ENCODE measurements at regions not wholly inside any gene's neighbourhood (a gene's known extent, or its start where the extent isn't known, plus 50 kb on each side); places are given as distances from the start of the nearest gene placed in this dataset.
A peak's percentile ranks its signal among the peaks of the same experiment; 100 is the strongest.

GRCh38 chr5:56449071-56449640, 216.0 kb upstream of the ANKRD55 start:
- TF ChIP-seq CTCF (IDR thresholded peaks at IDR 0.05): no peak
- intact Hi-C loops (cut with DNase I): no loop called here
- no peak for FAIRE-seq
- no peak overlapping the region for H3K4me3 ChIP-seq
- no peak for ATAC-seq
- H3K4me1 ChIP-seq: no peaks in the 10 kb centered on the region
- peak overlapping the region in 2 of 4 donors; percentile 47 to 50 for H3K27ac ChIP-seq
- no peak for DNase-seq
- 87 to 88% methylated on average over 7 of the region's 7 CpGs for WGBS, 2 donors
- H3K36me3 ChIP-seq: no peaks in the 10 kb centered on the region
- H3K9me3 ChIP-seq: no peaks in the 10 kb centered on the region
- no peaks in the 10 kb centered on the region for H3K27me3 ChIP-seq

GRCh38 chr5:56447656-56448055, 214.5 kb upstream of the ANKRD55 start:
- WGBS, 2 donors: 59 to 68% methylated on average over 4 of the region's 4 CpGs

GRCh38 chr5:56447232-56447631, 214.1 kb upstream of the ANKRD55 start:
- no peak for TF ChIP-seq CTCF (IDR thresholded peaks at IDR 0.05)
- no peak for FAIRE-seq
- no peaks in the 10 kb centered on the region for H3K4me1 ChIP-seq
- H3K27me3 ChIP-seq: no peaks in the 10 kb centered on the region
- intact Hi-C loops (cut with DNase I): no loop called here
- 71 to 81% methylated on average over 4 of the region's 4 CpGs for WGBS, 2 donors
- H3K36me3 ChIP-seq: no peaks in the 10 kb centered on the region
- H3K4me3 ChIP-seq: no peak overlapping the region
- H3K27ac ChIP-seq: no peak overlapping the region
- no peaks in the 10 kb centered on the region for H3K9me3 ChIP-seq
- ATAC-seq: peak in 3 of 4 donors; percentile 46 to 57 (median 55)
- no peak for DNase-seq

More at GRCh38 chr5:56447656-56448055, 214.5 kb upstream of the ANKRD55 start:
- Histone ChIP-seq H3K27ac (no peak overlapping the region), H3K4me1 (no peaks in the 10 kb centered on the region), H3K4me3 (no peak overlapping the region), H3K36me3 (no peaks in the 10 kb centered on the region), H3K9me3 (no peaks in the 10 kb centered on the region), H3K27me3 (no peaks in the 10 kb centered on the region)
- TF ChIP-seq CTCF (IDR thresholded peaks at IDR 0.05): no peak
- DNase-seq (no peak), ATAC-seq (no peak), FAIRE-seq (no peak)
- intact Hi-C loops (cut with DNase I): no loop called here

GRCh38 chr5:56446728-56447127, 213.6 kb upstream of the ANKRD55 start:
- no peak overlapping the region for H3K27ac ChIP-seq
- DNase-seq (no peak), FAIRE-seq (no peak), ATAC-seq (no peak)
- no peaks in the 10 kb centered on the region for H3K4me1 ChIP-seq
- H3K4me3 ChIP-seq: no peak overlapping the region
- H3K27me3 ChIP-seq: no peaks in the 10 kb centered on the region
- no peak for TF ChIP-seq CTCF (IDR thresholded peaks at IDR 0.05)
- no peaks in the 10 kb centered on the region for H3K9me3 ChIP-seq
- intact Hi-C loops (cut with DNase I): no loop called here
- H3K36me3 ChIP-seq: no peaks in the 10 kb centered on the region

- DNase-seq (no peak), ATAC-seq (no peak), FAIRE-seq (no peak)
- H3K4me3 ChIP-seq: no peak overlapping the region
- TF ChIP-seq CTCF (IDR thresholded peaks at IDR 0.05): no peak
- no peaks in the 10 kb centered on the region for H3K27me3 ChIP-seq
- 93 to 99% methylated on average over 2 of the region's 2 CpGs for WGBS, 2 donors
- H3K4me1 ChIP-seq: no peaks in the 10 kb centered on the region
- H3K27ac ChIP-seq: no peak overlapping the region
- H3K9me3 ChIP-seq: no peaks in the 10 kb centered on the region
- intact Hi-C loops (cut with DNase I): no loop called here
- no peaks in the 10 kb centered on the region for H3K36me3 ChIP-seq
These were observed 210.7 kb upstream of the ANKRD55 start for GRCh38 chr5:56443826-56444225.
